T-helper 9 cell (primary cell): ENCODE measurements at regions not wholly inside any gene's neighbourhood (a gene's known extent, or its start where the extent isn't known, plus 50 kb on each side); places are given as distances from the start of the nearest gene placed in this dataset.
"Not testable (repeated sequence)": the region's sequence is repeated elsewhere in the genome, so short reads cannot be mapped to it uniquely, and the experiment has no call there.

Experiments
- DNase-seq: peaks from one replicate; pipeline ENCODE4 v3.0.0-alpha.2; 2020

- DNase-seq, result no peak
These were observed 140.3 kb downstream of the NR2F2 start for GRCh38 chr15:96470681-96471310.

GRCh38 chr15:96472681-96473080 lies 142.2 kb downstream of the NR2F2 start:
- no peak for DNase-seq

GRCh38 chr15:96473556-96473955 lies 143.1 kb downstream of the NR2F2 start:
- no peak for DNase-seq

GRCh38 chr15:96474231-96474664 lies 143.7 kb downstream of the NR2F2 start:
- DNase-seq, result no peak

- DNase-seq, result no peak
These were observed 146.7 kb downstream of the NR2F2 start for GRCh38 chr15:96477227-96477626.

GRCh38 chr15:96484412-96484811 lies 153.9 kb downstream of the NR2F2 start:
- DNase-seq, result not testable (repeated sequence)

- no peak for DNase-seq
These were observed 154.3 kb downstream of the NR2F2 start for GRCh38 chr15:96484830-96485229.

GRCh38 chr15:96487245-96487644 lies 156.7 kb downstream of the NR2F2 start:
- no peak for DNase-seq

GRCh38 chr15:96491066-96491699 lies 160.7 kb downstream of the NR2F2 start:
- not testable (repeated sequence) for DNase-seq

GRCh38 chr15:96491700-96492644 lies 161.5 kb downstream of the NR2F2 start:
- not testable (repeated sequence) for DNase-seq

GRCh38 chr15:96494505-96494904 lies 164.0 kb downstream of the NR2F2 start:
- DNase-seq, result no peak

- no peak for DNase-seq
These were observed 164.9 kb downstream of the NR2F2 start for GRCh38 chr15:96495386-96495785.

GRCh38 chr15:96497951-96498350 lies 167.5 kb downstream of the NR2F2 start:
- DNase-seq, result no peak

- DNase-seq, result no peak
These were observed 170.0 kb downstream of the NR2F2 start for GRCh38 chr15:96500508-96500907.

GRCh38 chr15:96501362-96501761 lies 170.9 kb downstream of the NR2F2 start:
- no peak for DNase-seq

GRCh38 chr15:96502196-96502595 lies 171.7 kb downstream of the NR2F2 start:
- DNase-seq, result no peak

GRCh38 chr15:96503276-96503675 lies 172.8 kb downstream of the NR2F2 start:
- no peak for DNase-seq

GRCh38 chr15:96504371-96504770 lies 173.9 kb downstream of the NR2F2 start:
- no peak for DNase-seq

GRCh38 chr15:96505014-96505413 lies 174.5 kb downstream of the NR2F2 start:
- DNase-seq, result no peak

GRCh38 chr15:96514607-96515285 lies 184.2 kb downstream of the NR2F2 start:
- no peak for DNase-seq

GRCh38 chr15:96515371-96515770 lies 184.9 kb downstream of the NR2F2 start:
- no peak for DNase-seq

- no peak for DNase-seq
These were observed 190.9 kb downstream of the NR2F2 start for GRCh38 chr15:96521386-96521785.
